ENCODE measurements at regions not wholly inside any gene's neighbourhood (a gene's known extent, or its start where the extent isn't known, plus 50 kb on each side); places are given as distances from the start of the nearest gene placed in this dataset.

GRCh38 chr14:43019826-43020225, 1413.2 kb downstream of the LRFN5 start:
- Histone ChIP-seq H3K27ac (no peak overlapping the region), H3K36me3 (no peaks in the 10 kb centered on the region), H3K4me3 (no peak overlapping the region), H3K4me1 (no peaks in the 10 kb centered on the region), H3K9me3 (no peaks in the 10 kb centered on the region), H3K27me3 (no peaks in the 10 kb centered on the region)
- no peak for DNase-seq
- TF ChIP-seq POLR2AphosphoS5 (IDR thresholded peaks at IDR 0.05) = no peak
- no peak for TF ChIP-seq POLR2A (IDR thresholded peaks at IDR 0.05)
- TF ChIP-seq EP300 (IDR thresholded peaks at IDR 0.05; ENCODE audit: low read depth) = no peak
- no peak for TF ChIP-seq CTCF (IDR thresholded peaks at IDR 0.05)
- intact Hi-C loops (cut with DNase I; ENCODE audit: low total_unique reads) (no loop called here), in situ Hi-C loops (cut with MboI; ENCODE audit: low pct_ligation_motif_present in 1 of 4, low pct_unique_long_range_greater_than_20kb in 1 of 4, low sequenced_read_pairs in 3 of 4) (no loop called here)

GRCh38 chr14:43014338-43014737, 1407.7 kb downstream of the LRFN5 start:
- H3K4me3 ChIP-seq = no peak overlapping the region
- in situ Hi-C loops (cut with MboI; ENCODE audit: low pct_ligation_motif_present in 1 of 4, low pct_unique_long_range_greater_than_20kb in 1 of 4, low sequenced_read_pairs in 3 of 4) = no loop called here
- no peaks in the 10 kb centered on the region for H3K27me3 ChIP-seq
- H3K27ac ChIP-seq = no peak overlapping the region
- 78 to 82% methylated on average over 1 of the region's 1 CpG for WGBS, 2 donors (ENCODE audit: low coverage in 1 of 2)
- TF ChIP-seq CTCF (IDR thresholded peaks at IDR 0.05) = no peak
- no peak for TF ChIP-seq POLR2AphosphoS5 (IDR thresholded peaks at IDR 0.05)
- no peak for TF ChIP-seq EP300 (IDR thresholded peaks at IDR 0.05; ENCODE audit: low read depth)
- TF ChIP-seq POLR2A (IDR thresholded peaks at IDR 0.05) = no peak
- no peaks in the 10 kb centered on the region for H3K36me3 ChIP-seq
- intact Hi-C loops (cut with DNase I; ENCODE audit: low total_unique reads) = no loop called here
- no peaks in the 10 kb centered on the region for H3K4me1 ChIP-seq
- DNase-seq = no peak
- H3K9me3 ChIP-seq = no peaks in the 10 kb centered on the region

- 81 to 89% methylated on average over 1 of the region's 1 CpG for WGBS, 2 donors (ENCODE audit: low coverage in 1 of 2)
- in situ Hi-C loops (cut with MboI; ENCODE audit: low pct_ligation_motif_present in 1 of 4, low pct_unique_long_range_greater_than_20kb in 1 of 4, low sequenced_read_pairs in 3 of 4) = no loop called here
- intact Hi-C loops (cut with DNase I; ENCODE audit: low total_unique reads) = no loop called here
- no peaks in the 10 kb centered on the region for H3K27me3 ChIP-seq
- H3K9me3 ChIP-seq = no peaks in the 10 kb centered on the region
- no peak overlapping the region for H3K27ac ChIP-seq
- H3K4me3 ChIP-seq = no peak overlapping the region
- no peaks in the 10 kb centered on the region for H3K36me3 ChIP-seq
- no peaks in the 10 kb centered on the region for H3K4me1 ChIP-seq
- no peak for TF ChIP-seq POLR2AphosphoS5 (IDR thresholded peaks at IDR 0.05)
- no peak for TF ChIP-seq POLR2A (IDR thresholded peaks at IDR 0.05)
- no peak for TF ChIP-seq EP300 (IDR thresholded peaks at IDR 0.05; ENCODE audit: low read depth)
- no peak for TF ChIP-seq CTCF (IDR thresholded peaks at IDR 0.05)
- DNase-seq = no peak
These were observed 1406.1 kb downstream of the LRFN5 start for GRCh38 chr14:43012817-43013216.

- in situ Hi-C loops (cut with MboI; ENCODE audit: low pct_ligation_motif_present in 1 of 4, low pct_unique_long_range_greater_than_20kb in 1 of 4, low sequenced_read_pairs in 3 of 4) (no loop called here), intact Hi-C loops (cut with DNase I; ENCODE audit: low total_unique reads) (no loop called here)
- Histone ChIP-seq H3K27ac (no peak overlapping the region), H3K36me3 (no peaks in the 10 kb centered on the region), H3K4me1 (no peaks in the 10 kb centered on the region), H3K4me3 (no peak overlapping the region), H3K27me3 (no peaks in the 10 kb centered on the region), H3K9me3 (peaks cover 22 to 24% of the 10 kb centered on the region in 2 donors)
- TF ChIP-seq EP300 (IDR thresholded peaks at IDR 0.05; ENCODE audit: low read depth) (no peak), CTCF (IDR thresholded peaks at IDR 0.05) (no peak), POLR2A (IDR thresholded peaks at IDR 0.05) (no peak), POLR2AphosphoS5 (IDR thresholded peaks at IDR 0.05) (no peak)
- WGBS, 2 donors (ENCODE audit: low coverage in 1 of 2) = 33% methylated on average over 1 of the region's 1 CpG; no CpG with 5 or more reads in 1 of the 2 donors
- DNase-seq = no peak
These were observed 1399.1 kb downstream of the LRFN5 start for GRCh38 chr14:43005807-43006206.
